ENCODE measurements at regions not wholly inside any gene's neighbourhood (a gene's known extent, or its start where the extent isn't known, plus 50 kb on each side); places are given as distances from the start of the nearest gene placed in this dataset.

GRCh38 chr5:93141969-93142368 is 439.1 kb downstream of the NR2F1-AS1 start:
- no peak for TF ChIP-seq CTCF (IDR thresholded peaks at IDR 0.05)
- TF ChIP-seq ZFX (IDR thresholded peaks at IDR 0.05; ENCODE audit: borderline replicate concordance): no peak
- H3K27ac ChIP-seq: no peak overlapping the region

- H3K27ac ChIP-seq: no peak overlapping the region
- no peak for TF ChIP-seq ZFX (IDR thresholded peaks at IDR 0.05; ENCODE audit: borderline replicate concordance)
- no peak for TF ChIP-seq CTCF (IDR thresholded peaks at IDR 0.05)
Measured at GRCh38 chr5:93130624-93131490, 450.2 kb downstream of the NR2F1-AS1 start.

GRCh38 chr5:93126634-93127033 is 454.4 kb downstream of the NR2F1-AS1 start:
- no peak for TF ChIP-seq ZFX (IDR thresholded peaks at IDR 0.05; ENCODE audit: borderline replicate concordance)
- no peak for TF ChIP-seq CTCF (IDR thresholded peaks at IDR 0.05)
- peak overlapping the region; percentile 35 for H3K27ac ChIP-seq

- TF ChIP-seq ZFX (IDR thresholded peaks at IDR 0.05; ENCODE audit: borderline replicate concordance) (no peak), CTCF (IDR thresholded peaks at IDR 0.05) (no peak)
- H3K27ac ChIP-seq: no peak overlapping the region
Measured at GRCh38 chr5:93123127-93123526, 457.9 kb downstream of the NR2F1-AS1 start.

GRCh38 chr5:93122446-93122845 is 458.6 kb downstream of the NR2F1-AS1 start:
- no peak overlapping the region for H3K27ac ChIP-seq
- TF ChIP-seq ZFX (IDR thresholded peaks at IDR 0.05; ENCODE audit: borderline replicate concordance) (no peak), CTCF (IDR thresholded peaks at IDR 0.05) (no peak)

- no peak overlapping the region for H3K27ac ChIP-seq
Measured at GRCh38 chr5:93120771-93121170, 460.2 kb downstream of the NR2F1-AS1 start.

More at GRCh38 chr5:93120771-93121170, 460.2 kb downstream of the NR2F1-AS1 start:
- no peak for TF ChIP-seq CTCF (IDR thresholded peaks at IDR 0.05)
- no peak for TF ChIP-seq ZFX (IDR thresholded peaks at IDR 0.05; ENCODE audit: borderline replicate concordance)
